SU-DHL-6 (cell line): ENCODE measurements at regions not wholly inside any gene's neighbourhood (a gene's known extent, or its start where the extent isn't known, plus 50 kb on each side); places are given as distances from the start of the nearest gene placed in this dataset.

Experiments used
- EZH2phosphoT487 ChIP-seq: fragments of 200-600 bp; sonication (generic), shearing (Covaris generic); conservative IDR thresholded peaks from 2 replicates; pipeline ENCODE4 v1.6.1; 2018; ENCODE audit warnings: mild to moderate bottlenecking, antibody characterized with exemption, low read length, moderate library complexity, mixed read lengths
- TF ChIP-seq, protein P1 (sequence below): fragments of 200-600 bp; sonication (generic); IDR thresholded peaks from one replicate; pipeline ENCODE4 v1.5.1; 2017; ENCODE audit warnings: antibody characterized with exemption, mild to moderate bottlenecking, low read length, moderate library complexity; ENCODE audit not compliant: insufficient read depth, poor library complexity, severe bottlenecking

DNA sequence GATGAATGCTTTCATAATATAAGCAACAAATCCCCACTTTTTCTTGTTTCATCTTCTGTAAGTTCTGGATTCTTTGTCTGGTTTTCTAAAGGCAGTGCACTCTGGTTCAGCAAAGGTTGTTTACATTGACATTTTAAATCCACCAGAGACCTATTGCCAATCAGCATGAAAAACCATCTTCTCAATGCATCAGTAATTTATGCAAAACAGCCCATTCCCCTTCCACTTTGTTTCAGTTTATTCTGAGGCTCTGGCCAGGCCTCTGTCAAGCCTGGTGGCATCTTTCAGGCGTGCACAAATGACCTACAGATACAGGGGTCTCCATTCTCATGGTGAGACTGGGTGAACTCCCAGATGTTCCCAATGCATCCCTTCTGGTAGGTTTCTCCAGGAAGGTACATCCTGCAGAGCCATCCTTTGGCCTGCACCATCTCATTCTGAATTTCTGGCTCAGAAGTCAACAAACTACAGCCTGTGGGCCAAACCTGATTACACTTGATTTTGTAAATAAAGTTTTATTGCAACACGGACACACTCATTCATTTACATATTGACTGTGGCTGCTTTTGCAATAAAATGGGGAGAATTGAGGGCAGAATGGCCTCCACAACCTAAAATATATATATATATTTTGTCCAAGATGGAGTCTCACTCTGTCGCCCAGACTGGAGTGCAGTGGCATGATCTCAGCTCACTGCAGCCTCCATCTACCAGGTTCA, 405.4 kb downstream of the PREX1 start:
- TF ChIP-seq, protein P1, sequence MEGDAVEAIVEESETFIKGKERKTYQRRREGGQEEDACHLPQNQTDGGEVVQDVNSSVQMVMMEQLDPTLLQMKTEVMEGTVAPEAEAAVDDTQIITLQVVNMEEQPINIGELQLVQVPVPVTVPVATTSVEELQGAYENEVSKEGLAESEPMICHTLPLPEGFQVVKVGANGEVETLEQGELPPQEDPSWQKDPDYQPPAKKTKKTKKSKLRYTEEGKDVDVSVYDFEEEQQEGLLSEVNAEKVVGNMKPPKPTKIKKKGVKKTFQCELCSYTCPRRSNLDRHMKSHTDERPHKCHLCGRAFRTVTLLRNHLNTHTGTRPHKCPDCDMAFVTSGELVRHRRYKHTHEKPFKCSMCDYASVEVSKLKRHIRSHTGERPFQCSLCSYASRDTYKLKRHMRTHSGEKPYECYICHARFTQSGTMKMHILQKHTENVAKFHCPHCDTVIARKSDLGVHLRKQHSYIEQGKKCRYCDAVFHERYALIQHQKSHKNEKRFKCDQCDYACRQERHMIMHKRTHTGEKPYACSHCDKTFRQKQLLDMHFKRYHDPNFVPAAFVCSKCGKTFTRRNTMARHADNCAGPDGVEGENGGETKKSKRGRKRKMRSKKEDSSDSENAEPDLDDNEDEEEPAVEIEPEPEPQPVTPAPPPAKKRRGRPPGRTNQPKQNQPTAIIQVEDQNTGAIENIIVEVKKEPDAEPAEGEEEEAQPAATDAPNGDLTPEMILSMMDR = no peak
- no peak for TF ChIP-seq EZH2phosphoT487
